Fibroblast of lung (primary cell): ENCODE measurements at regions not wholly inside any gene's neighbourhood (a gene's known extent, or its start where the extent isn't known, plus 50 kb on each side); places are given as distances from the start of the nearest gene placed in this dataset.

Source experiments
- CTCF ChIP-seq, 2 donors: IDR thresholded peaks in 1 of 2; conservative IDR thresholded peaks in 1 of 2; 1 replicate in 1 of 2; 2 replicates in 1 of 2; pipeline ENCODE4 v1.5.1; 2011 to 2012; ENCODE audit warnings: low read length in 2 of 2, control low read depth in 1 of 2, inconsistent platforms in 1 of 2, low read depth in 1 of 2, mild to moderate bottlenecking in 1 of 2
- EZH2 ChIP-seq: IDR thresholded peaks from 2 replicates; pipeline ENCODE4 v1.5.1; 2012; ENCODE audit warnings: low read length, control low read depth, mild to moderate bottlenecking; ENCODE audit errors: missing control alignments

- no peak for TF ChIP-seq CTCF (conservative IDR thresholded peaks at IDR 0.05 in 1 of 2, IDR thresholded peaks at IDR 0.05 in 1 of 2; ENCODE audit: low read depth in 1 of 2, low read length in 2 of 2)
- TF ChIP-seq EZH2, result no peak
These were observed 553.7 kb downstream of the PDCD6IP start for GRCh38 chr3:34351882-34352777.
